GM18511 (cell line): ENCODE measurements at regions not wholly inside any gene's neighbourhood (a gene's known extent, or its start where the extent isn't known, plus 50 kb on each side); places are given as distances from the start of the nearest gene placed in this dataset.

Experiments used
- ATAC-seq: cut with Tn5 transposase; IDR thresholded peaks from one replicate; pipeline ENCODE4 v1.9.1; 2021; ENCODE audit warnings: mild to moderate bottlenecking, moderate library complexity; ENCODE audit not compliant: unreplicated experiment

GRCh38 chr21:29436650-29437049, 137.9 kb downstream of the BACH1 start:
- no peak for ATAC-seq

- ATAC-seq: no peak
Observed at GRCh38 chr21:29441651-29442050, 142.9 kb downstream of the BACH1 start.

GRCh38 chr21:29443411-29444010, 144.8 kb downstream of the BACH1 start:
- no peak for ATAC-seq

- ATAC-seq: no peak
Observed at GRCh38 chr21:29448766-29449165, 150.0 kb downstream of the BACH1 start.

- ATAC-seq: no peak
Observed at GRCh38 chr21:29449306-29449950, 150.7 kb downstream of the BACH1 start.

- ATAC-seq: no peak
Observed at GRCh38 chr21:29450058-29450457, 151.3 kb downstream of the BACH1 start.

- peak; percentile 62 for ATAC-seq
Observed at GRCh38 chr21:29453511-29453910, 154.8 kb downstream of the BACH1 start.

GRCh38 chr21:29454179-29454578, 155.5 kb downstream of the BACH1 start:
- ATAC-seq: no peak

GRCh38 chr21:29462479-29462878, 163.8 kb downstream of the BACH1 start:
- ATAC-seq: no peak

GRCh38 chr21:29465546-29465945, 166.8 kb downstream of the BACH1 start:
- no peak for ATAC-seq

GRCh38 chr21:29466532-29466931, 167.8 kb downstream of the BACH1 start:
- no peak for ATAC-seq

GRCh38 chr21:29470397-29470796, 171.7 kb downstream of the BACH1 start:
- ATAC-seq: no peak

GRCh38 chr21:29473808-29474207, 175.1 kb downstream of the BACH1 start:
- ATAC-seq: no peak

GRCh38 chr21:29475329-29475728, 176.6 kb downstream of the BACH1 start:
- no peak for ATAC-seq

GRCh38 chr21:29477347-29477746, 178.6 kb downstream of the BACH1 start:
- no peak for ATAC-seq

GRCh38 chr21:29477941-29478340, 179.2 kb downstream of the BACH1 start:
- no peak for ATAC-seq

- no peak for ATAC-seq
Observed at GRCh38 chr21:29481081-29481480, 182.4 kb downstream of the BACH1 start.

- no peak for ATAC-seq
Observed at GRCh38 chr21:29481641-29482040, 182.9 kb downstream of the BACH1 start.

- ATAC-seq: no peak
Observed at GRCh38 chr21:29486306-29486807, 187.6 kb downstream of the BACH1 start.
